HEK293 (cell line): ENCODE measurements at regions not wholly inside any gene's neighbourhood (a gene's known extent, or its start where the extent isn't known, plus 50 kb on each side); places are given as distances from the start of the nearest gene placed in this dataset.

ENCODE experiments used
- BCL11B ChIP-seq: fragments of 450-650 bp; formaldehyde crosslinking; IDR thresholded peaks from 2 replicates; pipeline ENCODE4 v1.5.1; 2016; ENCODE audit warnings: low read depth, missing biosample characterization, missing genetic modification characterization
- BCL6B ChIP-seq: fragments of 450-650 bp; formaldehyde crosslinking; IDR thresholded peaks from 2 replicates; pipeline ENCODE4 v1.5.1; 2017; ENCODE audit warnings: missing biosample characterization, missing genetic modification characterization
- GLIS1 ChIP-seq: fragments of 450-650 bp; formaldehyde crosslinking; IDR thresholded peaks from 2 replicates; pipeline ENCODE4 v1.5.1; 2016; ENCODE audit warnings: missing biosample characterization, missing genetic modification characterization
- HOXA7 ChIP-seq: sonication (generic); formaldehyde crosslinking; IDR thresholded peaks from 2 replicates; pipeline ENCODE4 v1.8.1; 2022; ENCODE audit warnings: missing genetic modification reagents, borderline replicate concordance
- PBX3 ChIP-seq: sonication (generic); formaldehyde crosslinking; IDR thresholded peaks from 2 replicates; pipeline ENCODE4 v1.8.1; 2022; ENCODE audit warnings: mild to moderate bottlenecking, moderate library complexity, missing genetic modification reagents
- PRDM10 ChIP-seq: fragments of 450-650 bp; formaldehyde crosslinking; IDR thresholded peaks from 2 replicates; pipeline ENCODE4 v1.5.1; 2016; ENCODE audit warnings: missing biosample characterization, missing genetic modification characterization
- REPIN1 ChIP-seq: fragments of 450-650 bp; formaldehyde crosslinking; IDR thresholded peaks from 2 replicates; pipeline ENCODE4 v1.5.1; 2017; ENCODE audit warnings: missing biosample characterization, missing genetic modification characterization, low read depth
- SP7 ChIP-seq: fragments of 450-650 bp; formaldehyde crosslinking; IDR thresholded peaks from 2 replicates; pipeline ENCODE4 v1.5.1; 2016; ENCODE audit warnings: missing biosample characterization, missing genetic modification characterization
- YY2 ChIP-seq: fragments of 450-650 bp; formaldehyde crosslinking; IDR thresholded peaks from 2 replicates; pipeline ENCODE4 v1.5.1; 2016; ENCODE audit warnings: missing biosample characterization, missing genetic modification characterization
- ZBTB17 ChIP-seq: fragments of 450-650 bp; formaldehyde crosslinking; IDR thresholded peaks from 2 replicates; pipeline ENCODE4 v1.5.1; 2016; ENCODE audit warnings: missing biosample characterization, missing genetic modification characterization
- ZEB2 ChIP-seq: fragments of 450-650 bp; formaldehyde crosslinking; IDR thresholded peaks from 2 replicates; pipeline ENCODE4 v1.5.1; 2016; ENCODE audit warnings: missing biosample characterization, missing genetic modification characterization
- ZNF112 ChIP-seq: fragments of 450-650 bp; formaldehyde crosslinking; IDR thresholded peaks from 2 replicates; pipeline ENCODE4 v1.5.0; 2017; ENCODE audit warnings: missing biosample characterization, missing genetic modification characterization
- ZNF121 ChIP-seq: fragments of 450-650 bp; formaldehyde crosslinking; IDR thresholded peaks from 2 replicates; pipeline ENCODE4 v1.5.1; 2016; ENCODE audit warnings: missing biosample characterization, missing genetic modification characterization
- ZNF133 ChIP-seq: fragments of 450-650 bp; formaldehyde crosslinking; IDR thresholded peaks from 2 replicates; pipeline ENCODE4 v1.5.1; 2016; ENCODE audit warnings: missing biosample characterization, missing genetic modification characterization
- ZNF146 ChIP-seq: fragments of 450-650 bp; formaldehyde crosslinking; IDR thresholded peaks from 2 replicates; pipeline ENCODE4 v1.5.1; 2016; ENCODE audit warnings: missing biosample characterization, missing genetic modification characterization
- ZNF174 ChIP-seq: fragments of 450-650 bp; formaldehyde crosslinking; IDR thresholded peaks from 2 replicates; pipeline ENCODE4 v1.5.0; 2017; ENCODE audit warnings: missing biosample characterization, mild to moderate bottlenecking, missing genetic modification characterization
- ZNF223 ChIP-seq: fragments of 450-650 bp; formaldehyde crosslinking; IDR thresholded peaks from 2 replicates; pipeline ENCODE4 v1.5.1; 2016; ENCODE audit warnings: missing biosample characterization, missing genetic modification characterization
- ZNF248 ChIP-seq: fragments of 450-650 bp; formaldehyde crosslinking; IDR thresholded peaks from 2 replicates; pipeline ENCODE4 v1.5.1; 2017; ENCODE audit warnings: missing biosample characterization, missing genetic modification characterization
- ZNF341 ChIP-seq: fragments of 450-650 bp; formaldehyde crosslinking; IDR thresholded peaks from 2 replicates; pipeline ENCODE4; 2016; ENCODE audit warnings: low read depth, missing biosample characterization, missing genetic modification characterization
- ZNF366 ChIP-seq: fragments of 450-650 bp; formaldehyde crosslinking; conservative IDR thresholded peaks from 2 replicates; pipeline ENCODE4 v1.5.1; 2016; ENCODE audit warnings: missing biosample characterization, missing genetic modification characterization
- ZNF391 ChIP-seq: fragments of 450-650 bp; formaldehyde crosslinking; IDR thresholded peaks from 2 replicates; pipeline ENCODE4 v1.5.1; 2016; ENCODE audit warnings: low read depth, missing biosample characterization, missing genetic modification characterization, borderline replicate concordance
- ZNF518A ChIP-seq: fragments of 450-650 bp; formaldehyde crosslinking; conservative IDR thresholded peaks from 2 replicates; pipeline ENCODE4 v1.5.1; 2016; ENCODE audit warnings: low read depth, missing biosample characterization, missing genetic modification characterization
- ZNF549 ChIP-seq: fragments of 450-650 bp; IDR thresholded peaks from 2 replicates; pipeline ENCODE4 v1.5.1; 2018; ENCODE audit warnings: missing biosample characterization, missing genetic modification characterization, mild to moderate bottlenecking, inconsistent platforms, moderate library complexity
- ZNF664 ChIP-seq: fragments of 450-650 bp; formaldehyde crosslinking; IDR thresholded peaks from 2 replicates; pipeline ENCODE4 v1.5.1; 2016; ENCODE audit warnings: missing biosample characterization, missing genetic modification characterization
- ZNF692 ChIP-seq: fragments of 450-650 bp; formaldehyde crosslinking; IDR thresholded peaks from 2 replicates; pipeline ENCODE4 v1.5.1; 2016; ENCODE audit warnings: missing biosample characterization, missing genetic modification characterization
- ZNF785 ChIP-seq: fragments of 450-650 bp; formaldehyde crosslinking; IDR thresholded peaks from 2 replicates; pipeline ENCODE4 v1.5.1; 2016; ENCODE audit warnings: missing biosample characterization, missing genetic modification characterization
- TF ChIP-seq, protein P1 (sequence below): fragments of 450-650 bp; formaldehyde crosslinking; IDR thresholded peaks from 2 replicates; pipeline ENCODE4 v1.5.1; 2017; ENCODE audit warnings: missing biosample characterization, missing genetic modification characterization

DNA sequence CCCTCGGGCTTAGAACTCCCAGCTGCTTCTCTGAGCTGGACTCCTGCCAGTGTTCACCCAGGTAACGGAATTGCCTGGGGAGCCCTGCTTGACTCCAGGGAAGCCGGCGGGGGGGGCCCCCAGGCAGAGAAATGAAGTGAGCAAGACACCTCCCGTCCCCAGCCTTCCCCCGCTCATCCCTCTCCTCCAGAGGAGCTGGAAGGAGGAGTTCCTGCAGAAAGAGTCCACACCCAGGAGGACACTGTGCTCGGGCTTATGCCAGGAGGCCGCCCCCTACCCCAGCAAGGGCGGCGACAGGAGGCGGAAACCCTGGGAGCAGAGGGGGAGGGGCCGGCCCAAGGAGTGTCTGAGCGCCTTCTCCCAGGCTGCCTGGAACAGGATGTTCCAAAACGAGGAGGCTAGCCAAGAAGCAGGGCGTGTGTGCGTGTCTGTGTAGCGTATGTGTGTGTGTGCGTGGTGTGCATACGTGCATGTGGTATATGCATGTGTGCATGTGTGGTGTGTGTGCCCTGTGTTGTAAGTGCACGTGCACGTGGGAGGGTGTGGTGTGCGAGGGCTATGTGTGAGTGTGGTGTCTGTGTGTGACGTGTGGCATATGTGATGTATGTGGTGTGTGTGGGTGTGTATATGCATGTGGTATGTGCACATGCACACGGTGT is 511.3 kb downstream of the SHQ1 start (continued):
- TF ChIP-seq, protein P1, sequence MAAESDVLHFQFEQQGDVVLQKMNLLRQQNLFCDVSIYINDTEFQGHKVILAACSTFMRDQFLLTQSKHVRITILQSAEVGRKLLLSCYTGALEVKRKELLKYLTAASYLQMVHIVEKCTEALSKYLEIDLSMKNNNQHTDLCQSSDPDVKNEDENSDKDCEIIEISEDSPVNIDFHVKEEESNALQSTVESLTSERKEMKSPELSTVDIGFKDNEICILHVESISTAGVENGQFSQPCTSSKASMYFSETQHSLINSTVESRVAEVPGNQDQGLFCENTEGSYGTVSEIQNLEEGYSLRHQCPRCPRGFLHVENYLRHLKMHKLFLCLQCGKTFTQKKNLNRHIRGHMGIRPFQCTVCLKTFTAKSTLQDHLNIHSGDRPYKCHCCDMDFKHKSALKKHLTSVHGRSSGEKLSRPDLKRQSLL (tag by site-specific recombination) = no peak
- no peak for TF ChIP-seq ZEB2
- TF ChIP-seq ZNF664 (tag by site-specific recombination) = no peak
- no peak for TF ChIP-seq PBX3 (CRISPR knock-in tag)
- no peak for TF ChIP-seq ZNF146 (tag by site-specific recombination)
- no peak for TF ChIP-seq REPIN1 (tag by site-specific recombination)
- no peak for TF ChIP-seq ZNF223 (tag by site-specific recombination)
- TF ChIP-seq ZNF112 (tag by site-specific recombination) = no peak
- TF ChIP-seq ZNF518A = no peak
- peak; percentile 43; the same call in 1 of the 2 replicates for TF ChIP-seq ZNF341 (tag by site-specific recombination)
- no peak for TF ChIP-seq HOXA7 (CRISPR knock-in tag)
- TF ChIP-seq ZNF121 (tag by site-specific recombination) = no peak
- TF ChIP-seq SP7 (tag by site-specific recombination) = peak; percentile 64
- TF ChIP-seq ZNF366 (tag by site-specific recombination) = no peak
- TF ChIP-seq ZBTB17 = peak; percentile 30; the same call in 1 of the 2 replicates
- no peak for TF ChIP-seq ZNF248 (tag by site-specific recombination)
- TF ChIP-seq BCL6B = no peak
- no peak for TF ChIP-seq ZNF549 (tag by site-specific recombination)
- TF ChIP-seq ZNF391 (tag by site-specific recombination) = no peak
- TF ChIP-seq PRDM10 = 0 out of 2 replicates have a peak, but pooled peaks have one; percentile 8
- peak; percentile 74 for TF ChIP-seq GLIS1 (tag by site-specific recombination)
- no peak for TF ChIP-seq BCL11B (tag by site-specific recombination)
- no peak for TF ChIP-seq ZNF785
- no peak for TF ChIP-seq ZNF692 (tag by site-specific recombination)
- no peak for TF ChIP-seq ZNF133 (tag by site-specific recombination)
- TF ChIP-seq YY2 = no peak
- no peak for TF ChIP-seq ZNF174 (tag by site-specific recombination)
